Stimulated activated naive CD8-positive, alpha-beta T cell treated with anti-CD3 and anti-CD28 coated beads, Interleukin-15, Interleukin-2, amounts not matched to agents 100 ng/mL and 50 ng/mL, for 24 hours (primary cell): ENCODE measurements at regions not wholly inside any gene's neighbourhood (a gene's known extent, or its start where the extent isn't known, plus 50 kb on each side); places are given as distances from the start of the nearest gene placed in this dataset.

Experiments
- H3K27ac Mint-ChIP-seq: one replicate; pipeline ENCODE4 v1.8.0; 2021; ENCODE audit warnings: mild to moderate bottlenecking, mixed read lengths
- H3K27me3 Mint-ChIP-seq: one replicate; pipeline ENCODE4 v1.8.0; 2021; ENCODE audit warnings: mixed read lengths
- H3K36me3 Mint-ChIP-seq: one replicate; pipeline ENCODE4 v1.8.0; 2021; ENCODE audit warnings: low read depth, mixed read lengths
- H3K4me1 Mint-ChIP-seq: one replicate; pipeline ENCODE4 v1.8.0; 2021; ENCODE audit warnings: low read depth, mixed read lengths
- H3K4me3 Mint-ChIP-seq: one replicate; pipeline ENCODE4 v1.8.0; 2021; ENCODE audit warnings: mild to moderate bottlenecking, mixed read lengths
- H3K9me3 Mint-ChIP-seq: one replicate; pipeline ENCODE4 v1.8.0; 2021; ENCODE audit warnings: mixed read lengths

- Mint-ChIP-seq H3K27ac (no peak overlapping the region), H3K4me3 (no peak overlapping the region), H3K36me3 (no peaks in the 10 kb centered on the region), H3K9me3 (peaks cover 3% of the 10 kb centered on the region), H3K4me1 (no peaks in the 10 kb centered on the region), H3K27me3 (no peaks in the 10 kb centered on the region)
Measured at GRCh38 chr1:221089273-221089672, 210.0 kb downstream of the HLX start.

GRCh38 chr1:221089803-221090202 lies 210.6 kb downstream of the HLX start:
- Mint-ChIP-seq H3K27me3 (no peaks in the 10 kb centered on the region), H3K27ac (no peak overlapping the region), H3K9me3 (no peaks in the 10 kb centered on the region), H3K4me1 (no peaks in the 10 kb centered on the region), H3K4me3 (no peak overlapping the region), H3K36me3 (no peaks in the 10 kb centered on the region)

- H3K4me1 Mint-ChIP-seq, result peaks cover 3% of the 10 kb centered on the region
- H3K27ac Mint-ChIP-seq, result no peak overlapping the region
- H3K36me3 Mint-ChIP-seq, result no peaks in the 10 kb centered on the region
- peaks cover 5% of the 10 kb centered on the region for H3K9me3 Mint-ChIP-seq
- H3K27me3 Mint-ChIP-seq, result no peaks in the 10 kb centered on the region
- no peak overlapping the region for H3K4me3 Mint-ChIP-seq
Measured at GRCh38 chr1:221093903-221094791, 214.9 kb downstream of the HLX start.

GRCh38 chr1:221097479-221098281 lies 218.4 kb downstream of the HLX start:
- Mint-ChIP-seq H3K27ac (no peak overlapping the region), H3K36me3 (peaks cover 3% of the 10 kb centered on the region), H3K4me3 (no peak overlapping the region), H3K9me3 (peaks cover 8% of the 10 kb centered on the region), H3K4me1 (peaks cover 12% of the 10 kb centered on the region), H3K27me3 (peaks cover 3% of the 10 kb centered on the region)

- H3K36me3 Mint-ChIP-seq, result peaks cover 3% of the 10 kb centered on the region
- H3K27ac Mint-ChIP-seq, result peak overlapping the region; percentile 24
- H3K4me1 Mint-ChIP-seq, result peaks cover 12% of the 10 kb centered on the region
- H3K27me3 Mint-ChIP-seq, result peaks cover 3% of the 10 kb centered on the region
- H3K4me3 Mint-ChIP-seq, result no peak overlapping the region
- H3K9me3 Mint-ChIP-seq, result peaks cover 8% of the 10 kb centered on the region
Measured at GRCh38 chr1:221098471-221099405, 219.5 kb downstream of the HLX start.

GRCh38 chr1:221099747-221100595 lies 220.7 kb downstream of the HLX start:
- no peak overlapping the region for H3K27ac Mint-ChIP-seq

GRCh38 chr1:221100611-221101010 lies 221.4 kb downstream of the HLX start:
- Mint-ChIP-seq H3K9me3 (peaks cover 8% of the 10 kb centered on the region), H3K27ac (no peak overlapping the region), H3K36me3 (peaks cover 3% of the 10 kb centered on the region), H3K27me3 (peaks cover 3% of the 10 kb centered on the region), H3K4me3 (no peak overlapping the region), H3K4me1 (peaks cover 12% of the 10 kb centered on the region)

More at GRCh38 chr1:221099747-221100595, 220.7 kb downstream of the HLX start:
- Mint-ChIP-seq H3K9me3 (peaks cover 8% of the 10 kb centered on the region), H3K36me3 (peaks cover 3% of the 10 kb centered on the region), H3K4me3 (no peak overlapping the region), H3K27me3 (peaks cover 3% of the 10 kb centered on the region), H3K4me1 (peaks cover 12% of the 10 kb centered on the region)

- Mint-ChIP-seq H3K27me3 (peaks cover 3% of the 10 kb centered on the region), H3K4me1 (peaks cover 12% of the 10 kb centered on the region), H3K4me3 (no peak overlapping the region), H3K9me3 (peaks cover 8% of the 10 kb centered on the region), H3K27ac (no peak overlapping the region), H3K36me3 (peaks cover 3% of the 10 kb centered on the region)
Measured at GRCh38 chr1:221101807-221102605, 222.8 kb downstream of the HLX start.

GRCh38 chr1:221104596-221104995 lies 225.4 kb downstream of the HLX start:
- Mint-ChIP-seq H3K9me3 (no peaks in the 10 kb centered on the region), H3K27ac (no peak overlapping the region), H3K4me3 (no peak overlapping the region), H3K27me3 (peaks cover under 1% of the 10 kb centered on the region), H3K36me3 (no peaks in the 10 kb centered on the region), H3K4me1 (peaks cover 4% of the 10 kb centered on the region)

- Mint-ChIP-seq H3K4me1 (peaks cover 1% of the 10 kb centered on the region), H3K27me3 (no peaks in the 10 kb centered on the region), H3K36me3 (no peaks in the 10 kb centered on the region), H3K27ac (no peak overlapping the region), H3K4me3 (no peak overlapping the region), H3K9me3 (no peaks in the 10 kb centered on the region)
Measured at GRCh38 chr1:221105578-221105977, 226.3 kb downstream of the HLX start.

GRCh38 chr1:221106616-221107015 lies 227.4 kb downstream of the HLX start:
- Mint-ChIP-seq H3K27ac (no peak overlapping the region), H3K27me3 (no peaks in the 10 kb centered on the region), H3K4me1 (no peaks in the 10 kb centered on the region), H3K4me3 (no peak overlapping the region), H3K36me3 (no peaks in the 10 kb centered on the region), H3K9me3 (peaks cover 5% of the 10 kb centered on the region)

GRCh38 chr1:221109930-221110329 lies 230.7 kb downstream of the HLX start:
- Mint-ChIP-seq H3K4me1 (no peaks in the 10 kb centered on the region), H3K9me3 (peaks cover 13% of the 10 kb centered on the region), H3K4me3 (no peak overlapping the region), H3K27ac (no peak overlapping the region), H3K27me3 (peaks cover 5% of the 10 kb centered on the region), H3K36me3 (no peaks in the 10 kb centered on the region)

- no peaks in the 10 kb centered on the region for H3K4me1 Mint-ChIP-seq
- H3K9me3 Mint-ChIP-seq, result peaks cover 10% of the 10 kb centered on the region
- H3K27ac Mint-ChIP-seq, result no peak overlapping the region
- no peak overlapping the region for H3K4me3 Mint-ChIP-seq
- no peaks in the 10 kb centered on the region for H3K36me3 Mint-ChIP-seq
- peaks cover 9% of the 10 kb centered on the region for H3K27me3 Mint-ChIP-seq
Measured at GRCh38 chr1:221117133-221117532, 237.9 kb downstream of the HLX start.
